ENCODE measurements at regions not wholly inside any gene's neighbourhood (a gene's known extent, or its start where the extent isn't known, plus 50 kb on each side); places are given as distances from the start of the nearest gene placed in this dataset.

DNA sequence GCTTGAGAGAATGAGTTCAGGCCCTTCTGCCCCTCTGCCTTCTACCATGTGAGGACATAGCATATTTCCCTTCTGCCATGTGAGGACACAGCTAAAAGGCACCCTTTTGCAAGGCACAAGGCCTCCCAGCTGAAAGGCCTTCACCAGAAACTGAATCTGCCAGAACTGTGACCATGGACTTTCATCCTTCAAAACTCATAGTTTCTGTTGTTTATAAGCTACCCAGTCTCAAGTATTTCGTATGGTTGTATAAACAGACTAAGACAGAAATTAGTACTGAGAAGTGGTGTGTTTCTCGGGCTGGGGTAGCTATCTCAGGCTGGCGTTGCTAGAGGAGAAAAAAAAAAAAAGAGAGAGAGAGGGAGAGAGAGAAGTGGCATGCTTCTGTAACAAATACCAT, 368.6 kb downstream of the DMRTA1 start:
- TF ChIP-seq, protein P1, sequence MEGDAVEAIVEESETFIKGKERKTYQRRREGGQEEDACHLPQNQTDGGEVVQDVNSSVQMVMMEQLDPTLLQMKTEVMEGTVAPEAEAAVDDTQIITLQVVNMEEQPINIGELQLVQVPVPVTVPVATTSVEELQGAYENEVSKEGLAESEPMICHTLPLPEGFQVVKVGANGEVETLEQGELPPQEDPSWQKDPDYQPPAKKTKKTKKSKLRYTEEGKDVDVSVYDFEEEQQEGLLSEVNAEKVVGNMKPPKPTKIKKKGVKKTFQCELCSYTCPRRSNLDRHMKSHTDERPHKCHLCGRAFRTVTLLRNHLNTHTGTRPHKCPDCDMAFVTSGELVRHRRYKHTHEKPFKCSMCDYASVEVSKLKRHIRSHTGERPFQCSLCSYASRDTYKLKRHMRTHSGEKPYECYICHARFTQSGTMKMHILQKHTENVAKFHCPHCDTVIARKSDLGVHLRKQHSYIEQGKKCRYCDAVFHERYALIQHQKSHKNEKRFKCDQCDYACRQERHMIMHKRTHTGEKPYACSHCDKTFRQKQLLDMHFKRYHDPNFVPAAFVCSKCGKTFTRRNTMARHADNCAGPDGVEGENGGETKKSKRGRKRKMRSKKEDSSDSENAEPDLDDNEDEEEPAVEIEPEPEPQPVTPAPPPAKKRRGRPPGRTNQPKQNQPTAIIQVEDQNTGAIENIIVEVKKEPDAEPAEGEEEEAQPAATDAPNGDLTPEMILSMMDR (conservative IDR thresholded peaks at IDR 0.05; ENCODE audit: low read depth, low read length), result no peak
- TF ChIP-seq POLR2A (IDR thresholded peaks at IDR 0.05; ENCODE audit: low read depth, low read length) (no peak), CHD1 (IDR thresholded peaks at IDR 0.05; ENCODE audit: low read depth, low read length) (no peak)

All from IMR-90 (cell line).